ENCODE measurements at regions not wholly inside any gene's neighbourhood (a gene's known extent, or its start where the extent isn't known, plus 50 kb on each side); places are given as distances from the start of the nearest gene placed in this dataset.
"Not testable (repeated sequence)": the region's sequence is repeated elsewhere in the genome, so short reads cannot be mapped to it uniquely, and the experiment has no call there.

GRCh38 chr7:125181569-125182267 lies 252.1 kb upstream of the POT1 start:
- H3K36me3 Mint-ChIP-seq; H3K27ac ChIP-seq (ENCODE audit: low read depth, low read length); H3K27me3 Mint-ChIP-seq; H3K4me1 ChIP-seq (ENCODE audit: insufficient read depth, low read length); H3K4me1 Mint-ChIP-seq; POLR2A ChIA-PET; CTCF ChIA-PET; H3K27me3 ChIP-seq (ENCODE audit: insufficient read depth, low read length, poor library complexity, severe bottlenecking); H3K27ac Mint-ChIP-seq; H3K36me3 ChIP-seq (ENCODE audit: insufficient read depth, low read length); DNase-seq; H3K9me3 ChIP-seq (ENCODE audit: low read length); H3K4me3 Mint-ChIP-seq; H3K4me3 ChIP-seq (ENCODE audit: low read length): not testable (repeated sequence)
- peaks cover 2 to 13% (median 5%) of the 10 kb centered on the region in 5 donors for H3K9me3 Mint-ChIP-seq

- Mint-ChIP-seq H3K4me1 (no peaks in the 10 kb centered on the region), H3K4me3 (no peak overlapping the region), H3K9me3 (peaks cover 2 to 27% (median 2%) of the 10 kb centered on the region in 5 donors), H3K27ac (no peak overlapping the region), H3K27me3 (no peaks in the 10 kb centered on the region), H3K36me3 (no peaks in the 10 kb centered on the region)
- Histone ChIP-seq H3K27ac (ENCODE audit: low read depth, low read length) (no peak overlapping the region), H3K36me3 (ENCODE audit: insufficient read depth, low read length) (no peaks in the 10 kb centered on the region), H3K4me1 (ENCODE audit: insufficient read depth, low read length) (no peaks in the 10 kb centered on the region), H3K9me3 (ENCODE audit: low read length) (no peaks in the 10 kb centered on the region), H3K27me3 (ENCODE audit: insufficient read depth, low read length, poor library complexity, severe bottlenecking) (no peaks in the 10 kb centered on the region), H3K4me3 (ENCODE audit: low read length) (no peak overlapping the region)
- ChIA-PET CTCF (no interaction called here), POLR2A (no interaction called here)
- DNase-seq: no peak
These were observed 243.9 kb upstream of the POT1 start for GRCh38 chr7:125173571-125173970.

GRCh38 chr7:125169088-125169487 lies 239.5 kb upstream of the POT1 start:
- no peak for DNase-seq
- no peaks in the 10 kb centered on the region for H3K4me1 ChIP-seq (ENCODE audit: insufficient read depth, low read length)
- H3K27me3 ChIP-seq (ENCODE audit: insufficient read depth, low read length, poor library complexity, severe bottlenecking): no peaks in the 10 kb centered on the region
- Mint-ChIP-seq H3K27me3 (no peaks in the 10 kb centered on the region), H3K27ac (no peak overlapping the region), H3K36me3 (no peaks in the 10 kb centered on the region), H3K4me3 (no peak overlapping the region), H3K4me1 (no peaks in the 10 kb centered on the region), H3K9me3 (peaks cover 0 to 22% (median 2%) of the 10 kb centered on the region in 5 donors)
- H3K4me3 ChIP-seq (ENCODE audit: low read length): no peak overlapping the region
- H3K9me3 ChIP-seq (ENCODE audit: low read length): no peaks in the 10 kb centered on the region
- H3K27ac ChIP-seq (ENCODE audit: low read depth, low read length): no peak overlapping the region
- POLR2A ChIA-PET: no interaction called here
- CTCF ChIA-PET: no interaction called here
- H3K36me3 ChIP-seq (ENCODE audit: insufficient read depth, low read length): no peaks in the 10 kb centered on the region

- no peak for DNase-seq
- Histone ChIP-seq H3K4me3 (ENCODE audit: low read length) (no peak overlapping the region), H3K27ac (ENCODE audit: low read depth, low read length) (no peak overlapping the region), H3K4me1 (ENCODE audit: insufficient read depth, low read length) (no peaks in the 10 kb centered on the region), H3K9me3 (ENCODE audit: low read length) (no peaks in the 10 kb centered on the region), H3K36me3 (ENCODE audit: insufficient read depth, low read length) (no peaks in the 10 kb centered on the region), H3K27me3 (ENCODE audit: insufficient read depth, low read length, poor library complexity, severe bottlenecking) (no peaks in the 10 kb centered on the region)
- ChIA-PET CTCF (no interaction called here), POLR2A (no interaction called here)
- no peak overlapping the region for H3K27ac Mint-ChIP-seq
- H3K9me3 Mint-ChIP-seq: peaks cover 0 to 13% (median 3%) of the 10 kb centered on the region in 5 donors
- no peaks in the 10 kb centered on the region for H3K4me1 Mint-ChIP-seq
- H3K36me3 Mint-ChIP-seq: no peaks in the 10 kb centered on the region
- H3K4me3 Mint-ChIP-seq: no peak overlapping the region
- H3K27me3 Mint-ChIP-seq: no peaks in the 10 kb centered on the region
These were observed 225.3 kb upstream of the POT1 start for GRCh38 chr7:125154930-125155329.

GRCh38 chr7:125149151-125149550 lies 219.5 kb upstream of the POT1 start:
- DNase-seq: no peak
- Histone ChIP-seq H3K9me3 (ENCODE audit: low read length) (no peaks in the 10 kb centered on the region), H3K27ac (ENCODE audit: low read depth, low read length) (no peak overlapping the region), H3K36me3 (ENCODE audit: insufficient read depth, low read length) (no peaks in the 10 kb centered on the region), H3K27me3 (ENCODE audit: insufficient read depth, low read length, poor library complexity, severe bottlenecking) (no peaks in the 10 kb centered on the region), H3K4me1 (ENCODE audit: insufficient read depth, low read length) (no peaks in the 10 kb centered on the region), H3K4me3 (ENCODE audit: low read length) (no peak overlapping the region)
- no peak overlapping the region for H3K27ac Mint-ChIP-seq
- no peak overlapping the region for H3K4me3 Mint-ChIP-seq
- ChIA-PET POLR2A (no interaction called here), CTCF (no interaction called here)
- no peaks in the 10 kb centered on the region for H3K27me3 Mint-ChIP-seq
- no peaks in the 10 kb centered on the region for H3K36me3 Mint-ChIP-seq
- no peaks in the 10 kb centered on the region for H3K4me1 Mint-ChIP-seq
- peaks cover 0 to 8% (median under 1%) of the 10 kb centered on the region in 5 donors for H3K9me3 Mint-ChIP-seq

GRCh38 chr7:125147047-125147446 lies 217.4 kb upstream of the POT1 start:
- H3K27me3 ChIP-seq (ENCODE audit: insufficient read depth, low read length, poor library complexity, severe bottlenecking): no peaks in the 10 kb centered on the region
- H3K27ac Mint-ChIP-seq: no peak overlapping the region
- POLR2A ChIA-PET: no interaction called here

GRCh38 chr7:125136755-125137532 lies 207.3 kb upstream of the POT1 start:
- Mint-ChIP-seq H3K36me3 (no peaks in the 10 kb centered on the region), H3K4me1 (no peaks in the 10 kb centered on the region), H3K9me3 (peaks cover 0 to 3% (median 2%) of the 10 kb centered on the region in 5 donors), H3K27ac (no peak overlapping the region), H3K4me3 (no peak overlapping the region), H3K27me3 (peaks cover 0 to 1% of the 10 kb centered on the region in 2 donors)
- no peaks in the 10 kb centered on the region for H3K9me3 ChIP-seq (ENCODE audit: low read length)
- DNase-seq: no peak
- CTCF ChIA-PET: no interaction called here
- H3K27ac ChIP-seq (ENCODE audit: low read depth, low read length): no peak overlapping the region
- no peaks in the 10 kb centered on the region for H3K27me3 ChIP-seq (ENCODE audit: insufficient read depth, low read length, poor library complexity, severe bottlenecking)
- no peaks in the 10 kb centered on the region for H3K36me3 ChIP-seq (ENCODE audit: insufficient read depth, low read length)
- no peaks in the 10 kb centered on the region for H3K4me1 ChIP-seq (ENCODE audit: insufficient read depth, low read length)
- POLR2A ChIA-PET: no interaction called here
- H3K4me3 ChIP-seq (ENCODE audit: low read length): no peak overlapping the region

More at GRCh38 chr7:125147047-125147446, 217.4 kb upstream of the POT1 start:
- H3K4me3 Mint-ChIP-seq: no peak overlapping the region
- H3K27me3 Mint-ChIP-seq: no peaks in the 10 kb centered on the region
- Histone ChIP-seq H3K36me3 (ENCODE audit: insufficient read depth, low read length) (no peaks in the 10 kb centered on the region), H3K4me1 (ENCODE audit: insufficient read depth, low read length) (no peaks in the 10 kb centered on the region), H3K4me3 (ENCODE audit: low read length) (no peak overlapping the region), H3K27ac (ENCODE audit: low read depth, low read length) (no peak overlapping the region), H3K9me3 (ENCODE audit: low read length) (no peaks in the 10 kb centered on the region)
- H3K9me3 Mint-ChIP-seq: peaks cover 0 to 6% (median 2%) of the 10 kb centered on the region in 5 donors
- no peaks in the 10 kb centered on the region for H3K4me1 Mint-ChIP-seq
- no peak for DNase-seq
- CTCF ChIA-PET: no interaction called here
- H3K36me3 Mint-ChIP-seq: no peaks in the 10 kb centered on the region

GRCh38 chr7:125136341-125136740 lies 206.7 kb upstream of the POT1 start:
- no peak overlapping the region for H3K4me3 Mint-ChIP-seq
- CTCF ChIA-PET: no interaction called here
- H3K27ac ChIP-seq (ENCODE audit: low read depth, low read length): no peak overlapping the region

More at GRCh38 chr7:125136341-125136740, 206.7 kb upstream of the POT1 start:
- Histone ChIP-seq H3K9me3 (ENCODE audit: low read length) (no peaks in the 10 kb centered on the region), H3K36me3 (ENCODE audit: insufficient read depth, low read length) (no peaks in the 10 kb centered on the region), H3K4me1 (ENCODE audit: insufficient read depth, low read length) (no peaks in the 10 kb centered on the region), H3K4me3 (ENCODE audit: low read length) (no peak overlapping the region), H3K27me3 (ENCODE audit: insufficient read depth, low read length, poor library complexity, severe bottlenecking) (no peaks in the 10 kb centered on the region)
- POLR2A ChIA-PET: no interaction called here
- no peak for DNase-seq
- H3K36me3 Mint-ChIP-seq: no peaks in the 10 kb centered on the region
- H3K27ac Mint-ChIP-seq: no peak overlapping the region
- H3K27me3 Mint-ChIP-seq: peaks cover 0 to 1% of the 10 kb centered on the region in 2 donors
- H3K4me1 Mint-ChIP-seq: no peaks in the 10 kb centered on the region
- peaks cover 0 to 3% (median 2%) of the 10 kb centered on the region in 5 donors for H3K9me3 Mint-ChIP-seq
